ENCODE measurements at regions not wholly inside any gene's neighbourhood (a gene's known extent, or its start where the extent isn't known, plus 50 kb on each side); places are given as distances from the start of the nearest gene placed in this dataset.

DNA sequence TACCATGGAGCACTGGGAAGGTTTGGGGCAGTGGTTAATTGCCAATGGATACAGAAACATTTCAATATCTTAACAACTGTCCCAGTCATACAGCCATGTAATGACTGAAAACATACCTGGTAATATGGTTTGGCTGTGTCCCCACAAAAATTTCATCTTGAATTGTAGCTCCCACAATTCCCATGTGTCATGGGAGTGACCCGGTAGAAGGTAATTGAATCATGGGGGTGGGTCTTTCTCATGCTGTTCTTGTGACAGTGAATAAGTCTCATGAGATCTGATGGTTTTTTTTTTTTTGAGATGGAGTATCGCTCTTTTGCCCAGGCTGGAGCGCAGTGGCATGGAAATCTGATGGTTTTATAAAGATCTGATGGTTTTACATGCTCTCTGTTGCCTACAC is 284.4 kb downstream of the TCF7L2 start:
- Histone ChIP-seq H3K9ac (no peak overlapping the region), H3K9me2 (no peaks in the 10 kb centered on the region), H3F3A (replicated peaks; ENCODE audit: insufficient read depth) (no peaks in the 10 kb centered on the region), H4K20me1 (ENCODE audit: insufficient read depth) (no peaks in the 10 kb centered on the region), H3K4me3 (ENCODE audit: low read depth in 2 of 2, low read length in 1 of 2) (no peak overlapping the region), H3K36me3 (replicated peaks in 1 of 2; ENCODE audit: control insufficient read depth in 1 of 2, insufficient read depth in 2 of 2, low read length in 1 of 2) (no peaks in the 10 kb centered on the region), H3K79me2 (ENCODE audit: insufficient read depth) (no peaks in the 10 kb centered on the region), H3K27me3 (ENCODE audit: insufficient read depth) (no peaks in the 10 kb centered on the region), H3K4me2 (no peak overlapping the region), H3K9me3 (no peaks in the 10 kb centered on the region), H2AFZ (ENCODE audit: low read depth) (no peak overlapping the region), H3K4me1 (ENCODE audit: control insufficient read depth in 1 of 2, insufficient read depth in 2 of 2, low read depth in 1 of 2, low read length in 1 of 2) (no peaks in the 10 kb centered on the region; a peak in 1 of 4 replicates), H3K27ac (ENCODE audit: low read depth in 2 of 2, low read length in 1 of 2) (no peak overlapping the region)
- TF ChIP-seq YY1 (IDR thresholded peaks at IDR 0.05; ENCODE audit: low read depth) (no peak), MXI1 (IDR thresholded peaks at IDR 0.05; ENCODE audit: low read depth, low read length) (no peak), CHD2 (IDR thresholded peaks at IDR 0.05; ENCODE audit: low read length, partially characterized antibody) (no peak), GABPA (IDR thresholded peaks at IDR 0.05; ENCODE audit: low read depth) (no peak), RAD21 (IDR thresholded peaks at IDR 0.05; ENCODE audit: low read length) (no peak), FOXJ3 (CRISPR knock-in tag; IDR thresholded peaks at IDR 0.05) (no peak), RFX5 (IDR thresholded peaks at IDR 0.05; ENCODE audit: low read length) (no peak), ELF1 (IDR thresholded peaks at IDR 0.05) (no peak), EP300 (IDR thresholded peaks at IDR 0.05; ENCODE audit: borderline replicate concordance in 1 of 2, low read depth in 1 of 2, low read length in 1 of 2) (no peak), SIN3A (IDR thresholded peaks at IDR 0.05; ENCODE audit: borderline replicate concordance, low read depth, low read length) (no peak), TCF12 (IDR thresholded peaks at IDR 0.05) (no peak)
- TF ChIP-seq, protein P1, sequence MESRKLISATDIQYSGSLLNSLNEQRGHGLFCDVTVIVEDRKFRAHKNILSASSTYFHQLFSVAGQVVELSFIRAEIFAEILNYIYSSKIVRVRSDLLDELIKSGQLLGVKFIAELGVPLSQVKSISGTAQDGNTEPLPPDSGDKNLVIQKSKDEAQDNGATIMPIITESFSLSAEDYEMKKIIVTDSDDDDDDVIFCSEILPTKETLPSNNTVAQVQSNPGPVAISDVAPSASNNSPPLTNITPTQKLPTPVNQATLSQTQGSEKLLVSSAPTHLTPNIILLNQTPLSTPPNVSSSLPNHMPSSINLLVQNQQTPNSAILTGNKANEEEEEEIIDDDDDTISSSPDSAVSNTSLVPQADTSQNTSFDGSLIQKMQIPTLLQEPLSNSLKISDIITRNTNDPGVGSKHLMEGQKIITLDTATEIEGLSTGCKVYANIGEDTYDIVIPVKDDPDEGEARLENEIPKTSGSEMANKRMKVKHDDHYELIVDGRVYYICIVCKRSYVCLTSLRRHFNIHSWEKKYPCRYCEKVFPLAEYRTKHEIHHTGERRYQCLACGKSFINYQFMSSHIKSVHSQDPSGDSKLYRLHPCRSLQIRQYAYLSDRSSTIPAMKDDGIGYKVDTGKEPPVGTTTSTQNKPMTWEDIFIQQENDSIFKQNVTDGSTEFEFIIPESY (IDR thresholded peaks at IDR 0.05; ENCODE audit: borderline replicate concordance, low read depth): no peak
- TF ChIP-seq, protein P2, sequence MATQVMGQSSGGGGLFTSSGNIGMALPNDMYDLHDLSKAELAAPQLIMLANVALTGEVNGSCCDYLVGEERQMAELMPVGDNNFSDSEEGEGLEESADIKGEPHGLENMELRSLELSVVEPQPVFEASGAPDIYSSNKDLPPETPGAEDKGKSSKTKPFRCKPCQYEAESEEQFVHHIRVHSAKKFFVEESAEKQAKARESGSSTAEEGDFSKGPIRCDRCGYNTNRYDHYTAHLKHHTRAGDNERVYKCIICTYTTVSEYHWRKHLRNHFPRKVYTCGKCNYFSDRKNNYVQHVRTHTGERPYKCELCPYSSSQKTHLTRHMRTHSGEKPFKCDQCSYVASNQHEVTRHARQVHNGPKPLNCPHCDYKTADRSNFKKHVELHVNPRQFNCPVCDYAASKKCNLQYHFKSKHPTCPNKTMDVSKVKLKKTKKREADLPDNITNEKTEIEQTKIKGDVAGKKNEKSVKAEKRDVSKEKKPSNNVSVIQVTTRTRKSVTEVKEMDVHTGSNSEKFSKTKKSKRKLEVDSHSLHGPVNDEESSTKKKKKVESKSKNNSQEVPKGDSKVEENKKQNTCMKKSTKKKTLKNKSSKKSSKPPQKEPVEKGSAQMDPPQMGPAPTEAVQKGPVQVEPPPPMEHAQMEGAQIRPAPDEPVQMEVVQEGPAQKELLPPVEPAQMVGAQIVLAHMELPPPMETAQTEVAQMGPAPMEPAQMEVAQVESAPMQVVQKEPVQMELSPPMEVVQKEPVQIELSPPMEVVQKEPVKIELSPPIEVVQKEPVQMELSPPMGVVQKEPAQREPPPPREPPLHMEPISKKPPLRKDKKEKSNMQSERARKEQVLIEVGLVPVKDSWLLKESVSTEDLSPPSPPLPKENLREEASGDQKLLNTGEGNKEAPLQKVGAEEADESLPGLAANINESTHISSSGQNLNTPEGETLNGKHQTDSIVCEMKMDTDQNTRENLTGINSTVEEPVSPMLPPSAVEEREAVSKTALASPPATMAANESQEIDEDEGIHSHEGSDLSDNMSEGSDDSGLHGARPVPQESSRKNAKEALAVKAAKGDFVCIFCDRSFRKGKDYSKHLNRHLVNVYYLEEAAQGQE (IDR thresholded peaks at IDR 0.05; ENCODE audit: low read depth, low read length): no peak
- TF ChIP-seq, protein P3, sequence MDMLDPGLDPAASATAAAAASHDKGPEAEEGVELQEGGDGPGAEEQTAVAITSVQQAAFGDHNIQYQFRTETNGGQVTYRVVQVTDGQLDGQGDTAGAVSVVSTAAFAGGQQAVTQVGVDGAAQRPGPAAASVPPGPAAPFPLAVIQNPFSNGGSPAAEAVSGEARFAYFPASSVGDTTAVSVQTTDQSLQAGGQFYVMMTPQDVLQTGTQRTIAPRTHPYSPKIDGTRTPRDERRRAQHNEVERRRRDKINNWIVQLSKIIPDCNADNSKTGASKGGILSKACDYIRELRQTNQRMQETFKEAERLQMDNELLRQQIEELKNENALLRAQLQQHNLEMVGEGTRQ (IDR thresholded peaks at IDR 0.05; ENCODE audit: borderline replicate concordance, low read depth, low read length): no peak
- TF ChIP-seq, protein P4, sequence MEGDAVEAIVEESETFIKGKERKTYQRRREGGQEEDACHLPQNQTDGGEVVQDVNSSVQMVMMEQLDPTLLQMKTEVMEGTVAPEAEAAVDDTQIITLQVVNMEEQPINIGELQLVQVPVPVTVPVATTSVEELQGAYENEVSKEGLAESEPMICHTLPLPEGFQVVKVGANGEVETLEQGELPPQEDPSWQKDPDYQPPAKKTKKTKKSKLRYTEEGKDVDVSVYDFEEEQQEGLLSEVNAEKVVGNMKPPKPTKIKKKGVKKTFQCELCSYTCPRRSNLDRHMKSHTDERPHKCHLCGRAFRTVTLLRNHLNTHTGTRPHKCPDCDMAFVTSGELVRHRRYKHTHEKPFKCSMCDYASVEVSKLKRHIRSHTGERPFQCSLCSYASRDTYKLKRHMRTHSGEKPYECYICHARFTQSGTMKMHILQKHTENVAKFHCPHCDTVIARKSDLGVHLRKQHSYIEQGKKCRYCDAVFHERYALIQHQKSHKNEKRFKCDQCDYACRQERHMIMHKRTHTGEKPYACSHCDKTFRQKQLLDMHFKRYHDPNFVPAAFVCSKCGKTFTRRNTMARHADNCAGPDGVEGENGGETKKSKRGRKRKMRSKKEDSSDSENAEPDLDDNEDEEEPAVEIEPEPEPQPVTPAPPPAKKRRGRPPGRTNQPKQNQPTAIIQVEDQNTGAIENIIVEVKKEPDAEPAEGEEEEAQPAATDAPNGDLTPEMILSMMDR (IDR thresholded peaks at IDR 0.05): no peak
- TF ChIP-seq, protein P5, sequence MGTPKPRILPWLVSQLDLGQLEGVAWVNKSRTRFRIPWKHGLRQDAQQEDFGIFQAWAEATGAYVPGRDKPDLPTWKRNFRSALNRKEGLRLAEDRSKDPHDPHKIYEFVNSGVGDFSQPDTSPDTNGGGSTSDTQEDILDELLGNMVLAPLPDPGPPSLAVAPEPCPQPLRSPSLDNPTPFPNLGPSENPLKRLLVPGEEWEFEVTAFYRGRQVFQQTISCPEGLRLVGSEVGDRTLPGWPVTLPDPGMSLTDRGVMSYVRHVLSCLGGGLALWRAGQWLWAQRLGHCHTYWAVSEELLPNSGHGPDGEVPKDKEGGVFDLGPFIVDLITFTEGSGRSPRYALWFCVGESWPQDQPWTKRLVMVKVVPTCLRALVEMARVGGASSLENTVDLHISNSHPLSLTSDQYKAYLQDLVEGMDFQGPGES (IDR thresholded peaks at IDR 0.05; ENCODE audit: low read depth, low read length): no peak
- TF ChIP-seq, protein P6, sequence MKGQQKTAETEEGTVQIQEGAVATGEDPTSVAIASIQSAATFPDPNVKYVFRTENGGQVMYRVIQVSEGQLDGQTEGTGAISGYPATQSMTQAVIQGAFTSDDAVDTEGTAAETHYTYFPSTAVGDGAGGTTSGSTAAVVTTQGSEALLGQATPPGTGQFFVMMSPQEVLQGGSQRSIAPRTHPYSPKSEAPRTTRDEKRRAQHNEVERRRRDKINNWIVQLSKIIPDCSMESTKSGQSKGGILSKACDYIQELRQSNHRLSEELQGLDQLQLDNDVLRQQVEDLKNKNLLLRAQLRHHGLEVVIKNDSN (IDR thresholded peaks at IDR 0.05; ENCODE audit: borderline replicate concordance, low read depth): no peak
- 75% methylated on average over 3 of the region's 3 CpGs for WGBS (ENCODE audit: low lambda C conversion rate)
- DNase-seq: no peak
- ChIA-PET CTCF (interaction anchor here (1.0 kb wide), 1 partner anchor 108 kb away, joined by 3 read pairs; no protein-coding TSS in a partner anchor), POLR2A (no interaction called here)
